HUES6 (cell line): ENCODE measurements at regions not wholly inside any gene's neighbourhood (a gene's known extent, or its start where the extent isn't known, plus 50 kb on each side); places are given as distances from the start of the nearest gene placed in this dataset.

Source experiments
- H3K27ac ChIP-seq: 2 replicates; pipeline ENCODE4 v1.7.0; 2013; ENCODE audit warnings: low read depth, mild to moderate bottlenecking, low read length, inconsistent platforms
- H3K27me3 ChIP-seq: 2 replicates; pipeline ENCODE4 v1.6.1; 2013; ENCODE audit warnings: low read length; ENCODE audit not compliant: control insufficient read depth, insufficient read depth
- H3K36me3 ChIP-seq: 2 replicates; pipeline ENCODE4 v1.6.1; 2013; ENCODE audit warnings: low read length; ENCODE audit not compliant: control insufficient read depth, insufficient read depth
- H3K4me1 ChIP-seq: 2 replicates; pipeline ENCODE4 v1.6.1; 2013; ENCODE audit warnings: low read length; ENCODE audit not compliant: control insufficient read depth, insufficient read depth
- H3K4me3 ChIP-seq: 2 replicates; pipeline ENCODE4 v1.5.1; 2013; ENCODE audit warnings: low read depth, low read length
- H3K9ac ChIP-seq: one replicate; pipeline ENCODE4 v1.6.1; 2013; ENCODE audit warnings: mild to moderate bottlenecking, low read length
- H3K9me3 ChIP-seq: 2 replicates; pipeline ENCODE4 v1.6.1; 2013; ENCODE audit warnings: low read depth, low read length; ENCODE audit not compliant: control insufficient read depth, insufficient read depth

DNA sequence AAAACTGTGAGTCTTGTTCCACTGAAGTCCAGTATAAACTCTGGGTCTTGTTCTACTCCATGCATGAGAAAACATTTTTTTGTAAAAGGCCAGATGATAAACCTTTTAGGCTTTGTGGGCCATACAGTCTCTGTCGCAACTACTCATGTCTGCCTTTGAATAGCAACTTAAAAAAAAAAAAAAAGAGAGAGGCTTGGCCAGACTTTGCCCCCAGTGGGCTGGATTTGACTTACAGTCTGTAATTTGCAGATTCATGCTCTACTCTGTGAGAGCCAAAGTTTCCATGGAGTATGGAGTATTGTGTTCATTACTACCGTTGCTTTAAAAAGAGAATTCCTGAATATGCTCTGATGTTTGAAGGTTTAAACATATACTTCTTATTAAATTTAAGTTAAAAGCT, 654.9 kb upstream of the PKN2 start:
- Histone ChIP-seq H3K27me3 (no peaks in the 10 kb centered on the region), H3K36me3 (no peaks in the 10 kb centered on the region), H3K4me3 (no peak overlapping the region), H3K9ac (no peak overlapping the region), H3K4me1 (no peaks in the 10 kb centered on the region), H3K27ac (no peak overlapping the region), H3K9me3 (peaks cover 4% of the 10 kb centered on the region; the same call in 1 of the 2 replicates)

DNA sequence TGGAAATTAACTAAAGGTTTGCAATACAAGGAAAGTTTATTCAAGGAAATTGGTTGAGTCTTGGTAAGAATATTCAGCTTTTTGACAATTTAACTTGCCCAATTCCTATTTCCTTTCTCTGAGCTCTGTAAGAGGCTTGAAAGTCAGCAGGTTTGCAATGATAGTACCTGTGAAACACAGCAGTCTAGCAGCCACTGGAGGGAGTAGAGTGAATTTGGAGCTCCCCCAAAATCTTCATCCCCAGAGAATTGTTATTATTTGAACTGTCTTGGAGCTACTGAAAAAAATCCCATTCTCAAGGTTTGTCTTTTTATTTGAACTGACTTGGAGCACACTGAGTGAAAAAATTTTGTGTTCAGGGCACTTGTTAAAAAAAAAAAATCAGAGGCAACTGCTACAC, 654.2 kb upstream of the PKN2 start:
- no peaks in the 10 kb centered on the region for H3K27me3 ChIP-seq
- H3K9me3 ChIP-seq: peaks cover 4% of the 10 kb centered on the region; the same call in 1 of the 2 replicates
- H3K36me3 ChIP-seq: no peaks in the 10 kb centered on the region
- no peaks in the 10 kb centered on the region for H3K4me1 ChIP-seq
- H3K9ac ChIP-seq: no peak overlapping the region
- no peak overlapping the region for H3K4me3 ChIP-seq
- H3K27ac ChIP-seq: no peak overlapping the region

DNA sequence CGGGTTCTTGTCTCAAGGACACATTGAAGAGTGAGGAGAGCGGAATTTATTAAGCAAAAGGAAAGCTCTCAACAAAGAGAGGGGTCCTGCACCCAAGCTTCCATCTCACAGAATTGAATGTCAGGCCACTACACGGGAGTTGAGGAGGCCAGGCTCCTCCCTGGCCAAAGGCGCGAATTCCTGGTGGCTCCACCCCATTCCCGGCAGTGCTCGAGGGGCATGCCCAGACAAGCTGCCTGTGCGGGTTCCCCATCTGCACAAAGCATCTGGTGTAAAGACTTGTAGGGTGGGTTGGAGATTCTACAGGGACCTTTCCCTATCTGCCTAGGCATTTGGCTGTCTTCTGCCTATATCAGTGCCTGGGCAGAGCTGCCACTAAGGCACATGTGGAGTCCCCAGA, 648.5 kb upstream of the PKN2 start:
- Histone ChIP-seq H3K4me3 (no peak overlapping the region), H3K4me1 (no peaks in the 10 kb centered on the region), H3K9ac (no peak overlapping the region), H3K36me3 (no peaks in the 10 kb centered on the region), H3K9me3 (peaks cover 9% of the 10 kb centered on the region), H3K27ac (no peak overlapping the region), H3K27me3 (no peaks in the 10 kb centered on the region)

DNA sequence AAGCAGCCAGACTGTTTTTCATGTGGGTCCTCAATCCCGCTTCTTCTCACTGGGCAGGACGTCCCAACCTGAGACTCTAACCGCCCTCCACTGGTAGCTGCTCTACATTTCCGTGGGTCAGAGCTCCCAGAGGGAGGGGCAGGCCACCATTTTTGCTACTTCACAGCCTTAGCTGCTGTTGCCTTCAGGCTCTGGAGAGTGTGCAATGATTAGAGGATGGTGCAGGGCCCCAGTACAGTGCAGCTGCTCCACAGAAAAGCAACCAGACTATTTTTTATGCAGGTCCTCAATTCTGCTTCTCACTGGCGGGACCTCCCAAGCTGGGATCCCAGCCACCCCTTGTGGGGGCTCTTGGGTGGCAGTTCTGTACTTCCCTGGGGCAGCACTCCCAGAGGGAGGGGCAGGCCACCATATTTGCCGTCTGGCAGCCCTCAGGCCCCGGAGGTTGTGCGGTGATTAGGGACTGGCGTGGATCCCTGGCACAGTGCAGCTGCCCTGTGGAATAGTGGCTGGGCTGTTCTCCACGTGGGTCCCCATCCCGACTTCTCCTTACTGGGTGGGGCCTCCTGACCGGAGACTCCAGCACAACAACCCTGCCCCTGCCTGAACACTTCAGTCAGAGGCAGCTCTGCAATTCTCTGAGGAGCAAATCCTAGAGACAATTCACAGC, 647.6 kb upstream of the PKN2 start:
- no peaks in the 10 kb centered on the region for H3K36me3 ChIP-seq
- no peak overlapping the region for H3K4me3 ChIP-seq
- H3K27me3 ChIP-seq: no peaks in the 10 kb centered on the region
- H3K27ac ChIP-seq: no peak overlapping the region
- H3K9ac ChIP-seq: no peak overlapping the region
- no peaks in the 10 kb centered on the region for H3K4me1 ChIP-seq
- H3K9me3 ChIP-seq: peaks cover 9% of the 10 kb centered on the region

DNA sequence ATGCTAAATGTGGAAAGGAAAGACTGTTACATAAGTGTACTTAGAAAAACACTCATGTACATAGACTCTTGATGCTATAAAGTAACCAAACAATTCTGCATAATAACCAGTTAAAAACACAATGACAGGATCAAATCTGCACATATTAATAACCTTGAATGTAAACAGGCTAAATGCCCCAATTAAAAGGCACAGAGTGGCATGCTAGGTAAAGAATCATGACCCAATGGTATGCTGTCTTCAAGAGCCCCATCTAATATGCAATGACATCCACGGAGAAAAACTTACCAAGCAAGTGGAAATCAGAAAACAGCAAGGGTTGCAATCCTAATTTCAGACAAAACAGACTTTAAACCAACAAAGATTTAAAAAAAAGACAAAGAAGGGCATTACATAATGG, 644.8 kb upstream of the PKN2 start:
- Histone ChIP-seq H3K27me3 (no peaks in the 10 kb centered on the region), H3K9ac (no peak overlapping the region), H3K27ac (no peak overlapping the region), H3K4me3 (no peak overlapping the region), H3K4me1 (no peaks in the 10 kb centered on the region), H3K9me3 (peaks cover 9% of the 10 kb centered on the region), H3K36me3 (no peaks in the 10 kb centered on the region)

DNA sequence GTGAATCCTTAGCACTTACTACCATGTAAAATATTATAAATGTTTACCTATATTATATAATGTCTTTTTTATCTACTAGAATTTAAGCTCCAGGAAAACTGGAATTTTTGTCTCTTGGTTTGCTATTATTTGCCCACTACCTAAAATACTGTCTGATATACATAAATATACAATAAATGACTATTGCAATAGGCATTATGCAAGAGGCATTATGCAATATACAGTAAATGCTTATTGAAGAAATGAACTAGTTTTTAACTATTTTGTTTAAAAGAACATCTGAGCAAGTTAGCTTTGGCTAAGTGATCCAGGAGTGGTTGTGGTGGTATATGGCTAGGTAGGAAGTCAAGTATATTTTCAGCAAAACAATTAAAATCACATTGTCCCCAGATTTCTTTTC, 640.2 kb upstream of the PKN2 start:
- no peaks in the 10 kb centered on the region for H3K36me3 ChIP-seq
- H3K4me3 ChIP-seq: no peak overlapping the region
- H3K27me3 ChIP-seq: no peaks in the 10 kb centered on the region
- no peak overlapping the region for H3K9ac ChIP-seq
- no peaks in the 10 kb centered on the region; the same call in 1 of the 2 replicates for H3K9me3 ChIP-seq
- no peak overlapping the region for H3K27ac ChIP-seq
- no peaks in the 10 kb centered on the region for H3K4me1 ChIP-seq

DNA sequence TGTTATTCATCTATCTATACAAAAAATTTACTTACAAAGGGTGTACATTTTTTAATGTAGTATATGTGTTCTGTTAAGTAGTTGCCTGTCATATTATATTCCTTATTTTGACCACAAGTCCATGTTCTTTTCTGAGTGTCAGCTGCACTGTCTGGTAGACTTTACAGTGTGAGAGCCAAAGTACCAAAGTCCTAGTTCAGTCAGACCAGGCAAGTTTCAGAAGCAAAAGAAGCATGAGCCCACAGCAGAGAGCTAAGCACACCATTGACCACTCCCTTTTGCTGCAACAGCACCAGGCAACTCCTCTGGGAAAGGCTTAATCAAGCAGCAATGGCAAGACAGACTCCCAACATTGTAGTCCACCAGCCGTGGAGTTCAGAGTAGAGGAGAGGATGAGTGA, 631.9 kb upstream of the PKN2 start:
- Histone ChIP-seq H3K9me3 (no peaks in the 10 kb centered on the region), H3K36me3 (no peaks in the 10 kb centered on the region), H3K27me3 (no peaks in the 10 kb centered on the region), H3K27ac (no peak overlapping the region), H3K9ac (no peak overlapping the region), H3K4me1 (no peaks in the 10 kb centered on the region), H3K4me3 (no peak overlapping the region)

DNA sequence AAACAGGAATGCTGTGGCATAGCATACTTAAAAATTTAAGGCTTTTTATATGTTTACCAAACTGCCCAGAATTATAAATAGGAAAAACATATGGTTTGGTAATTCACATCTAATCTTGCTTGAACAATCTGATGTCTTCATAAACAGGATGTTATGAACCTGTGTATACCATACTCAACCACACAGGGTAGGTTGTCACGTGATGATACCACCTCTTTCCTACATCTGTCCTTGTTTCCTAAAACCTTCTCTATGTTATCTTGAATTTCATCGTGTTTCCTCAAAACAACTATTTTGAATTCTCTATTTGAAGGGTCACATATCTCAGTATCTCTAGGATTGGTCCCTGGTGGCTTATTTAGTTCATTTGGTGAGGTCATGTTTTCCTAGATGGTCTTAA, 631.0 kb upstream of the PKN2 start:
- Histone ChIP-seq H3K4me3 (no peak overlapping the region), H3K27me3 (no peaks in the 10 kb centered on the region), H3K9ac (no peak overlapping the region), H3K27ac (no peak overlapping the region), H3K4me1 (no peaks in the 10 kb centered on the region), H3K36me3 (no peaks in the 10 kb centered on the region), H3K9me3 (no peaks in the 10 kb centered on the region)

DNA sequence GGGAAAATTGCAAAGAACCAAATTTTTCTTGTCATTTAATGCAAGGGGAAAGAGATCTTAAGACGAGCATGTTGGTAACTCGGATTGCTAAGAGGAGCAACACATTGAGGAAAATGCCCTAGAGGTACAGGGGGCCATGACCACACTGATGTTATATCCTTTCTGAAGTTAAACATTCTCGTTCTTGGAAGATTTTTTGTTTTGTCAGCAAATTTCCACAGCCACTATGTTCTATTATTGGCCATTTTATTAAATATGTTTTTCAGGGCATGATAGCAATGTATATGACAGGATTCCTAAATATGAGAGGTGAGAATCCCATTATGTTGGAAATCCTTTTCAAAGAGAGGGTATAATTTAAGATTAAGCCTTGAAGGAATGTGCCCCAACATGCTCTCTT, 627.2 kb upstream of the PKN2 start:
- H3K9ac ChIP-seq: no peak overlapping the region
- H3K4me1 ChIP-seq: no peaks in the 10 kb centered on the region
- no peak overlapping the region for H3K27ac ChIP-seq
- H3K9me3 ChIP-seq: no peaks in the 10 kb centered on the region
- H3K4me3 ChIP-seq: no peak overlapping the region
- no peaks in the 10 kb centered on the region for H3K36me3 ChIP-seq
- no peaks in the 10 kb centered on the region for H3K27me3 ChIP-seq

DNA sequence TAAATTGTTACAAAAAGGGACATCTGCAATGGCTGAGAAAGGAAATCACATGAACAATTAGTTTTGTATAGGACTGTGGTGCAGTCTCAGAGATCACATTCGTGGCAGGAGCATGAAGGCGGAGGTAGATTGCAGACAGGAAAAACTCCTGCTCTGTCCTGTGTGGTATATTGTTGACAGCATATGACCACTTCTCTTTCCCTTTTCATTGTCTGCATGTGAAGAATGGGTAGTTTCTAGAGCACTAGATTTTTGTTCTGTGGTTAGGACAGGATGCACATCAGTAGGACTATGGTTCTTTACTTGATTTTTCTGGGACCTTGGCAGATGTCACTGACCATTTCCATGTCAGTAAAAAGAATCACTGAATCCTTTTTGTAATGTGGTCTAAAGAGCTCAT, 625.9 kb upstream of the PKN2 start:
- Histone ChIP-seq H3K4me1 (no peaks in the 10 kb centered on the region), H3K27me3 (no peaks in the 10 kb centered on the region)

DNA sequence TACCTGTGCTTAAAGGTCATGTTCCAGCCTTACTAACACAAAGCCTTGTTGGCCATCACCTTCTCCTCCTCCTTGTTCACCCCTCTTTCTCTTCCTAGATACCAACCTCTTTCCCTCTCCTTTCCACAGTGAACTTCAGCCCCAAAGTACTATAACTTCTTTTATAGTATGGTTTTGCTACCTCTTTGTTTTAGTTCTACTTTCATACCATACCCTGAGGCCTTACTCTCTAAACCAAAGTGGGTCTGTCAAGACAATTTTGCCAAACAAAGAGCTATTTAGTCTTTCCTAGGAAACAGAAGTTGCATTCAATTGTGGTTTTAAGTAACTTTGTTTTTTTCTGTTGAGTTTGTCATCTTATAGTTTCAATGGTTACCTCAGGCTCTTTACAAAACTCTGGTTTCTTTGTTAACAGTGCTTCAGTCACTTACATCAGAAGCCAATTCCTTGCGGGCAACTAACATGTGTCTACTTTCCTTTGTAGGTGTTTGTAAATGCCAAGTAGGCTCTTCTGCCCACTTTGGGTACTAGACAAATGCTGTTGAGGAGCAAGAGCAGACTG, 623.9 kb upstream of the PKN2 start:
- Histone ChIP-seq H3K36me3 (no peaks in the 10 kb centered on the region), H3K9me3 (no peaks in the 10 kb centered on the region), H3K4me1 (no peaks in the 10 kb centered on the region), H3K4me3 (no peak overlapping the region), H3K9ac (no peak overlapping the region), H3K27me3 (no peaks in the 10 kb centered on the region), H3K27ac (no peak overlapping the region)

More for the DNA sequence above, 625.9 kb upstream of the PKN2 start:
- no peak overlapping the region for H3K4me3 ChIP-seq
- no peak overlapping the region for H3K27ac ChIP-seq
- no peaks in the 10 kb centered on the region for H3K36me3 ChIP-seq
- no peak overlapping the region for H3K9ac ChIP-seq
- H3K9me3 ChIP-seq: no peaks in the 10 kb centered on the region
